NCI-H1092 treated with DMSO at 0.1 percent for 48 hours (cell line): ENCODE measurements at regions not wholly inside any gene's neighbourhood (a gene's known extent, or its start where the extent isn't known, plus 50 kb on each side); places are given as distances from the start of the nearest gene placed in this dataset.
A peak's percentile ranks its signal among the peaks of the same experiment; 100 is the strongest.
"Not testable (repeated sequence)": the region's sequence is repeated elsewhere in the genome, so short reads cannot be mapped to it uniquely, and the experiment has no call there.

ENCODE experiments used
- DNase-seq: peaks from one replicate; lab custom pipeline; 2025; lab: John Stamatoyannopoulos, UW

GRCh38 chr1:157326173-157326859, 188.1 kb upstream of the ETV3 start:
- no peak for DNase-seq

- DNase-seq: no peak
Measured at GRCh38 chr1:157325220-157325619, 187.0 kb upstream of the ETV3 start.

- not testable (repeated sequence) for DNase-seq
Measured at GRCh38 chr1:157321972-157322371, 183.8 kb upstream of the ETV3 start.

GRCh38 chr1:157319567-157319966, 181.4 kb upstream of the ETV3 start:
- DNase-seq: no peak

- DNase-seq: not testable (repeated sequence)
Measured at GRCh38 chr1:157317229-157317628, 179.0 kb upstream of the ETV3 start.

GRCh38 chr1:157315544-157315943, 177.3 kb upstream of the ETV3 start:
- no peak for DNase-seq

GRCh38 chr1:157314408-157314807, 176.2 kb upstream of the ETV3 start:
- DNase-seq: no peak

GRCh38 chr1:157313240-157313807, 175.1 kb upstream of the ETV3 start:
- no peak for DNase-seq

- no peak for DNase-seq
Measured at GRCh38 chr1:157312082-157312812, 174.1 kb upstream of the ETV3 start.

GRCh38 chr1:157311730-157312081, 173.5 kb upstream of the ETV3 start:
- DNase-seq: no peak

GRCh38 chr1:157310805-157311729, 172.9 kb upstream of the ETV3 start:
- DNase-seq: peak; percentile 16

GRCh38 chr1:157310401-157310800, 172.2 kb upstream of the ETV3 start:
- DNase-seq: no peak

- no peak for DNase-seq
Measured at GRCh38 chr1:157307491-157307890, 169.3 kb upstream of the ETV3 start.

GRCh38 chr1:157306896-157307295, 168.7 kb upstream of the ETV3 start:
- DNase-seq: no peak

GRCh38 chr1:157304271-157304670, 166.1 kb upstream of the ETV3 start:
- no peak for DNase-seq

GRCh38 chr1:157302724-157303123, 164.5 kb upstream of the ETV3 start:
- no peak for DNase-seq

- DNase-seq: no peak
Measured at GRCh38 chr1:157302199-157302497, 164.0 kb upstream of the ETV3 start.

GRCh38 chr1:157301477-157302198, 163.4 kb upstream of the ETV3 start:
- no peak for DNase-seq

GRCh38 chr1:157294387-157295145, 156.4 kb upstream of the ETV3 start:
- not testable (repeated sequence) for DNase-seq

GRCh38 chr1:157292809-157293564, 154.8 kb upstream of the ETV3 start:
- DNase-seq: no peak
